Hematopoietic multipotent progenitor cell treated with erythropoietin and hydrocortisone succinate and interleukin-3 and kit ligand, for 6 days (in vitro differentiated cells): ENCODE measurements at regions not wholly inside any gene's neighbourhood (a gene's known extent, or its start where the extent isn't known, plus 50 kb on each side); places are given as distances from the start of the nearest gene placed in this dataset.
"Not testable (repeated sequence)": the region's sequence is repeated elsewhere in the genome, so short reads cannot be mapped to it uniquely, and the experiment has no call there.

Source experiments
- DNase-seq: peaks from one replicate; pipeline ENCODE4 v3.0.0-alpha.2; 2015

DNA sequence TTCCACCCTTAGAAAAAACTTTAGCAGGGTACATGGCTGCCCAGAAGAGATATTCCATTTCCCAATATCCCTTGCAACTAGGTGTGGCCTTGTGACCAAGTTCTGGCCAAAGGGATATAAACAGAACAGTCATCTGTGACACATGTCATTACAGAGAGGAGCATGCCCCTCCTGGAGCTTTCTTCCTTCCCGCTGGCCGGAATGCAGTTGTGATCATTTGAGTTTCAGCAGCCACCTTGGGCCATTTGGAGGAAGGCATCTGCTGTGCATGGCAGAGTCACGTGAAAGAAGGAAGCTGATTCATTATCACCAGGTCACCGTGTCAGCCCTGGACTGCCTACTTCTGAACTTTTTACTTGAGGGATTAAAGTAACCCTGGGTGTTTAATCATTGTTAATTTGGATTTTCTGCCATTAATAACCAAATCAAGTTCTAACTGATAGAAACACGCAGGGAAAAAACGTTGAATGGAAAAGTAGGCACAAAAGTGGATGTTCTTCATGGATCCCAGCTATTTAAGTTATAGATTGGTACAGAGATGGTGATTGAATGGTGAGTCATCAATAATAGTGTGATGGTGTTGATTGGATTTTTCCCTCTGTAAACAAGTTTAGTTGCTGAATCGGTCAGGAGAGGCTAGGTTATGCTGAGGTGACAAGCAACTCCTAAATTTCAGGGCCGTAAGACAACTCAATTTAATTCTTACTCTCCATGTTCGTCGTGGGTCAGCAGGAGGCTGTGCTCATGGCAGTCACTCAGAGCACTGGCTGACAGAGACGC lies 80.7 kb upstream of the CCDC167 start:
- DNase-seq = no peak

DNA sequence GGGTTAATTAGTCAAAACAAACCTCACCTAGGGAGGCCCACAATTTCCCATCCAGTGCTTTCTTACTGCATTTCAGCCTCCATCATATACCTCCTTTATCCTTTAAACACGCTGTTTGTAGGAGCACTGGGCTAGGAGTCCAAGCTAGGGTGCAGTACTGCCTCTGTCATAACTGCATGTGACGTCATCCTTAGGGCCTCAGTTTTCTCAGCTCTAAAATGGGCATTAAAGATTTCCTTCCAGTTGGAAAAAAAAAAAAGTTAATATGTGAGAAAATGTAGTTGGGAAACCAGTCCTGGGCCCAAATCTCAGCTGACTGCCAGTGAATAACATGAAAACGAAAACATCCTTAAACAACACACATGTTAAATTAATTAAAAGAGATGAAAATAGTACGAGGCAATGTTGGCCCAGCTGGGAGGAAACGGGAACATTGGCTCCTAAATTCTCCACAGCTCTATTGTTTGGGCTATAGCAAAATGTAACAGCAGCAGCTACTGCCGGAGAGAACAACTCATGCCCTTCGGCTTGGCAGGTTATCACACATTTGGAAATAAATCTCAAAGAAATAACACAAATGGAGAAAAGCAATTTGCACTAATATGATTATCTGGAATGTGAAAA lies 79.9 kb upstream of the CCDC167 start:
- no peak for DNase-seq

DNA sequence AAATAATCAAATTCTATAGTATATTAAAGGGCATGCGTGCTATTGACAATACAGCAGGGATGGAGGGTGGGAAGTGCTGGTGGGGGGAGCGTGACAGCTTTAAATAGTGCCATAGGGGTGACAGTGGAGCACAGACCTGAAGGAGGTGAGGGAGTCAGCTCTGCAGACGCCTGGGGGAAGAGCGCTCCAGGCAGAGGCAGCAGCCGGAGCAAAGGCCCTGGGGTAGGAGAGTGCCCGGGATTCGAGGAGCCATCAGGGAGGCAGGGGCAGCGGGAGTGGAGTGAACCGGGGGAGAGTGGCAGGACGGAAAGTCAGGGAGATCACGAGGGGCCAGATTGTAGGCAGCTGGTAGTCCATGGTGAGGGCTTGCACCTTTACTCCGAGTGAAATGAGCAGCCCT lies 78.4 kb upstream of the CCDC167 start:
- no peak for DNase-seq

DNA sequence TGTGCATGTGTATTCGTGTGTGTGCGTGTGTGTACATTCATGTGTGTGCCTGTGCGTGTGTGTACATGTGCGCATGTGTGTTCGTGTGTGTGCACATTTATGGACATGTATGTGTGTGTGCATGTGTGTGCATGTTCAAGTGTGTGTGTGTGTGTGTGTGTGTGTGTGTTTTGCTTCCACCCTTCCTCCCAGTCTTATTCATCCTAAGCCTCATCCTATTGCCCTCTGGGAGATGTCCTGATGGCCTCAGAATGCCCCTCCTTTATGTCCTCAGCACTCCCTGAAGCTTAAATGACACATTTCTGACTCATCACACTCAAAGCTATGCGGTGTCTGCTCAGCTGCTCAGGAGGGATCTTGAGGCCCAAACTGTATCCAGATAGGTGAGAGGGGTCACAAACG lies 76.6 kb upstream of the CCDC167 start:
- DNase-seq = no peak

DNA sequence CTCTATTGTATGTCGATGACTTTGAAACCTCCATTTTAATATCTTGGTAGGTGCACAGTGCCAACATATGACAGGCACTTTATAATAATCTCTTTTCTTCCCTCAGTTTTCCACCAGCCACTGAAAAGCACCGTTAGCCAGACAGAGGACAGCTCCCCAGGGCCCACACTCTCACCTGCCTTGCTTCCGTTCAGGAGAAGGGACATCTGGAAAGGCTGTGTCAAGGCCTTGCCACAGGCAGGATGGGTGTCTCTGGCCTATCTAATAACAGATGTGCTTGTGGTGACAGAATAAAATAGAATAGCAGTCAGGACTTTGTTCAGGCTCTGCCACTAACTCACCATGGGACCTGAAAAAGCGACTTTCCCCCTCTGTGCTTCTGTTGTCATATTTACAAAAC lies 75.5 kb upstream of the CCDC167 start:
- DNase-seq = no peak

DNA sequence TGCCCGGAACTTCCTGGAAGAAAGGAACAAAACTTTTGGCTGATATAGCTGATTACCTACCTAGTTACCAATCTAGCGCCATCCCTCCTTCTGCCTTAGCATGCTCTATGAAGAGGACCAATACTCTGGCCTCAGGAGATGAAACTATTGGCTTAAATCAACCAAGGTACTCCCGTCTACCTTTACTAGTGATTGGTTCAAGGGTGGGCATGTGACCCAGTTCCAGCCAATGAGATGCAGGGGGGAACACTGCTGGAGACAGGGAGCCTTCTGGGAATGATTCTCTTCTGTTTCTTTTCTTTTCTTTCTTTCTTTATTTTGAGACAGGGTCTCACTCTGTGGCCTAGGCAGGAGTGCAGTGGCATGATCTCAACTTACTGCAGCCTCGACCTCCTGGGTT lies 72.6 kb upstream of the CCDC167 start:
- no peak for DNase-seq

DNA sequence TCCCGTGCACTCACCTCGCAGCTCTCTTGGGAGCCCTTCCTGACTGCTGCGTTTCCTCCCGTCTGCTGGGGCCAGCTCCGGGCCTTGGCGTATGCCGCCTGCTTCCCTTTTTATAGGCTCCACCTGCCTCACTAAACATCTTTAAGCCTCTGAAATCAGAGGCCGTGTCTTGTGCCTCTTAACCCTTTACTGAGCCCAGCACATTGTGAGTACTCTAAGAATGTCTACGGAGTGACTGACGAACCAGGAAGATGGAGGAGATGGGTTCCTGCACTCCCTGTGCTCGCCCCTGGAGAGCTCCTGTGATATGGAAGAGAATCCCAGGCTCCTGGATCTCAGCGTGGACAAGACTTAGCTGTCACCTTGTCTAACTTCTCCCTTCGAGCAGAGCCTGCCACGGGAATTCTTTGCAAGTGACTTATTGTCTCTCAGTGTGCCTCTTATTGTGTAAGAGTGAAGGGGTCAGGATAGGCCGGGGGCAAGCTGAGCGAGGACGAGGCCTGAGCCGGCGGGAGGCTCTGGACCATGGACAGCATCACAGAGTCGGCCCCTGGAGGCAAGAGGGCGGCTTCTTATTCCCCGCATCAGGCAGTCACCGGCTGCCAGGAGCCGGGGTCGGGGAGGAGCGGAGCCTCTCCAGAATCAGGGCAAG lies 70.9 kb upstream of the CCDC167 start:
- peak; percentile 8 for DNase-seq

DNA sequence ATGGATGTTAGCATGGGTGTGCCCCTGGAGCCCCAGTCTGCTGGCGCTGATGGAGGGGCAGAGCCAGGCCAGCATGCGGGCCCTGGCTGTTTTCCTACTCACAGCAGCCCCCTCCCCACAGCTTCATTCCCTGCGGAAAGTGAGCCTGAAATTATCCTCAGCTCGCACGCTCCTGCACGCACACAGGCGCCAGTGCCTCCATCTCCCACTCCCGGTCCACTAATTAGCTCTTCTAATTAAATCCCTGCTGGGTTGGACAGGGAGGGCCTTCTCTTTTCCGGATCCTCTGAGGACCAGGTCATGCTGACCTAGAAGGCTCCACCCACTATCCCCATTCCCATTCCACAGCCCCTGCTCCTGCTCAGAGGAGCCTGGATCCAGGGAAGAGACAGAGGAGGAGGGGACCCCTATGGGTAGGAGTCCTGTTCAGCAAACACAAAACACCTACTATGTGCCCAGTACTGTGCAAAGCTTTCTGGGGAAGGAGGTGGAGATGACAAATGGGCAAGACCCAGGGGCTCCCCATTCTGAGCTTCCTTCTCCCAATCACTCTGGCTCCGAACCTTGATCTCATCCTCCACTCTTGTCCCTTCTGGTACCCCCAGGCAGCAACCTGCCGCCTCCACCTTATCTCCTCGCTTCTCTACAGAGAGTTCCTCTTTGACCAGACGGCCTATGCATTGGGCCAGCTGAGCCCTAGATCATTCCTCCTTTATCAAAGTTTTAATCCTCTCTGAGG lies 70.2 kb upstream of the CCDC167 start:
- no peak for DNase-seq

DNA sequence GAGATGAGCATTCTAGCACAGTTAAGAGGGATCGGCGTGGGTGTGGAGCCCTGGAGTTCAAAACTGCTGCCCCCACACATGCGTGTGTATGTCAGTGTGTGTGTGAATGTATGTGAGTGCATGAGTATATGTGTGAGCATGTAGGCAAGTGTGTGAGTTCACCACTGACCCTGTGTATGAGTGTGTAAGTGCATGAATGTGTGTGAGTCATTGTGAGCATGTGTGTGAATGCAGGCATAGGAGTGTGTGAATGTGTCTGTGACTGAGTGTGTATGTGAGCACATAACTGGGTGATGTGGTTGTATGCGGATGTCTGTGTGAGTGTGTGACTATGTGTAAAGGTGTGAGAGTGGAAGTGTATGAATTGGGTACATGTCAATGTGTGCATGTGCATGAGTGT lies 69.6 kb upstream of the CCDC167 start:
- DNase-seq = no peak

DNA sequence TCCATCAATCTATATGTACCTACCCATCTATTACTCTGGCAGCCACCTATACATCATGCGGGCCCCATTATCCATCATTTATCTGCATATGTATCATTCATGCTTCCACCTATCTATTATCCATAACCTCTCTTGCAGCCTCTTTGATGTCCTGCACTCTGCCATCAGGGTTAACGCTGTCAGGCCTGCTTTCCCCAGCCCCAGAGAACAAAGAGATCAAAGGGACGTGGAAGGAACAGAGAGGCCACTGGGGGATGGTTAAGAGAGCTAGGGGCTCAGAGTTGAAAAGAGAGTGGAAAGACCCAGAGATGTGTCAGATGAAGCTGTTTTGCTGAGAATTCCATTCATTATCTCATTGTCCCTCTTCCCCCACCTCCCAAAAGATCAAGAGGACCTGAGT lies 67.3 kb upstream of the CCDC167 start:
- DNase-seq = no peak

DNA sequence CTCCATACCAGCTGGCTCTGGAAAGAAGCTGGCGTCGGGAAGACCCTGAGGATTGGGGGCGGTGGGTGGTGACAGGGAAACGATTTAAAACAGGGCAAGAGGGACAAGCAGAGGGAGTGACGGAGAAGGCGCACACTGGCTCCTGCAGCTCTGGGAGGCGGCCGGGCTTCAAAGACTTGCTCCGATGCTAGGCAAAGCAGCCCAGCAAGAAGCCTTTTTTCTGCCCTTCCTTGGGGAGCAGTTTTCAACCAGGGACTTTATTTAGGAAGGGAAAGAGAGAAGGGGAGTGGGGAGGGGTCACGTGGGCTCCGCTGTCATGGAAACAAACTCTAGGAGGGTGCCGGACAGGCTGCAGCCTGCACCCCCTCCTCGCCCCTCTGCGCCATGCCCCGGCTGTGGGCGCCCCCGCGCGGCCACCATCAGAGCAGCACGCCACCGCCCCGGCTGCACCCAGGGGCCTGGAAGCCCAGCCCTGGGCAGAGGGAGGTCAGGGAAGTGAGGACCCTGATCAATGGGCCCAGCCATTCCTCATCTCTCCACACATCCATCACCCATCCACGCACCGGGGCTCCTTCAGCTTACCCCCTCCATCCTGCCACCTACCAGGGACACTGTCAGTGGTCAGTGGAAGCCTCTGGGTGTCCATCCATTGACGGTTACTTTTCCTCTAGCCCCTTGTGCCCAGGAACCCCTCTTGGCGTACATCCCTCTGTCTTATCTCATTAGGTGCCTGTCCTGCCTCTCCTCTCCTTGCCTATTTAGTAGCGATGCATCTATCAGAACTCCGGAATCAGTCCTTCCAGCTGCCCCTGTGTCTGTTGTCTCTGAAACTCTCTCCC lies 66.6 kb upstream of the CCDC167 start:
- DNase-seq = peak; percentile 46

DNA sequence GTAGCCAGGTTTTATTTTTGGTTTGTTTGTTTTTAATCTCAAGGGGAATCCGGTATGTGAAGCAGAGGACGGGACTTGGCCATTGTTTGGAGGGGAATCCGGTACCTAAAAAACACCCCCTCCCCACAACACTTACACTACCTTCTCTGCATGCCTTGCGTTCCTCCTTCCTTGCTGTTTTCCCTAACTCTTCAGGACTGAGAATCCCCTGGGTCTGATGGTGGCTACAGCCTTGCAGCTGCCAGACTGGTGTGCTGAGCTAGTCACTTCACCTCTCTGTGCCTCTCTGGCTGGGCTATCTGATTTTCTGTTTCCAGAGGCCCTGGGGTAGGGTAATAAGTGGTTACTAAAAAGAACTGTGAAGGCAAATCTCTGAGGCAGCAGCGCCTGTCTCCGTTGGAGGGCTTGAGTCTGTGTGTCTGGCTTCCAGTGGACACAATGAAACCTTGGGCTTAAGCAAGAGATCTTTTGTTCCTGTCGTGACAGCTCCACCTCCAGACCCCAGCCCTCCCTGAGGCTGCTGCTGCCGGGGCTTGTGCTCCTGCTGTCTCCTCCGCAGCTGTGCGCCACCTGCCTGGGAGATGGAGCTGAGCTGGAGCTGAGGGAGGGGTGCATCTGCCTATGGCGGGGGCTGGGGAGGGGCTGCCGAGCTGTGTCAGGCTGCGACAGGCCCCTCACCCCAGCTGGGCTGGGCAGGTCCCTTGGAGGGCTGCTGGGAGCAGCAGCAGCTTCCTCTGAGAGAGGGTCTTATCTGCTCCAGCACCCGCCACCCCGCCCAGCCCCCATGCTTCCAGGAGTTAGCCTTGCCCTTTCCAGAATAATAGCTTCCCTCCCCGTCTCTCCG lies 65.8 kb upstream of the CCDC167 start:
- no peak for DNase-seq

DNA sequence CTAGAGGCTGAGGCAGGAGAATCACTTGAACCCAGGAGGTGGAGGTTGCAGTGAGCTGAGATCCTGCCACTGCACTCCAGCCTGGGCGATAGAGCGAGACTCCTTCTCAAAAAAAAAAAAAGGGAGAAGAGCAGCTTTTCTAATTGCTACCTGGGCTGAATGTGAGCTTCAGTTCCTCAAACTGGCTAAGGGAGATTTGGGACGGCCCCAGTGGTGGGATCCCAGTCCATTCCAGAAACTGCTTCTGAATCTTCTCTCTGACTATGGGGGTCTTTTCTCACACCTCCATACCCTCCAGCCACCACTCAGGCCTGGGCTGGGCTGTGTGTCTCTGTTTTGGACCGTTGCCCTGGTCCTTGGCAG lies 63.2 kb upstream of the CCDC167 start:
- DNase-seq = not testable (repeated sequence)

DNA sequence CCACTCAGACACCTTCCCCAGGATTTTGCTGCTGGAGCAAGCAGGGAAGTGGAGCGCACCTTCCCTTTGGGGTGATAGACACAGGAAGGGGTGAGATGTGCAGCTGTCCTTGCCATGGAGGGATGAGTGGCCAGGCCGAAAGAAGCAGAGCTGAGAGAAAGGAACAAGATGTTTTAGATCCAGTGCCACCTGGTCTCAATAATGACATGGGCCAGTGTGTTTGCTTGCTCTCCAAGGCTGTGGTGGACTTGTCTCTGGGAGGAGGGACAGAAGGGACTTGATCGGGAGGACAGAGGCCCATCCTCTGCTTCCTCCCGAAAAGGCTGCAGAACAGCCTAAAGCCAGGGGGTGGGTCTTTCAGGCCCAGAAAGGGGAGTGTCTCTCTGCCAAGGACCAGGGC lies 61.7 kb upstream of the CCDC167 start:
- no peak for DNase-seq

DNA sequence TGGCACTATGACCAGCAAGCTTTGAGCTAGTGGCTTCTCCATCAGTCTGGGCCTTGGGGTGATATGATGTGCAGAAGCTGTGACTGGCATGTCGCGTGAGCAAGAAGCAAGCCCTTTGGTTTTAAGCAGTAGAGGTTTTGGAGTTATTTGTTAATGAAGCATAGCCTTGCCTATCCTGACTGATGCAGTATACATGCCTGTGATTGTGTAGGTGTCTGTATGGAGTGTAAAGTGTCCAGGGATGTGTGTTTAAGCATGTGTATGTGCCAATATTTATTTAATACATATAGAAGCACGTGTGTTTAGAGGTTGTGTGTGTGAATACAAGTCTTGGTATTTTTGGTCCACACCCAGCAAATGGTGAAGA lies 61.0 kb upstream of the CCDC167 start:
- DNase-seq = no peak

DNA sequence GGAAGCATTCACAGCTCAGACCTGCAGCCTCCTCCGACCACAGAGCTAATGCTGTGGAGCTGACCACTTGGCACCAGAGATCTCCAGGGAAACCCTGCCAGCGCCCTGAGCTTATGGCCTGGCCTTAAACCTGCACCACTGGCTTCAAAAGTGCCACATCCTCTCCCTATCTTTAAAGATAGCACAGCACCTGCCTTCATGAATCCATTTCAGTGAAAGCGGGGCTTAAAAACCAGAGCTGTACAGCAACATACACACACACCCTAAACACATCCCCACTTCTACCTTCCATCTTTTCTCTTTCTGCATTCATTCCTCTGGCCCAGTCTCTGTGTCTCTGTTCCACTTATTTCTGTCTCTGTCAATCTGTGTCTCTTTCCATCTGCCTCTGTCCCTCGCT lies 59.8 kb upstream of the CCDC167 start:
- DNase-seq = no peak

DNA sequence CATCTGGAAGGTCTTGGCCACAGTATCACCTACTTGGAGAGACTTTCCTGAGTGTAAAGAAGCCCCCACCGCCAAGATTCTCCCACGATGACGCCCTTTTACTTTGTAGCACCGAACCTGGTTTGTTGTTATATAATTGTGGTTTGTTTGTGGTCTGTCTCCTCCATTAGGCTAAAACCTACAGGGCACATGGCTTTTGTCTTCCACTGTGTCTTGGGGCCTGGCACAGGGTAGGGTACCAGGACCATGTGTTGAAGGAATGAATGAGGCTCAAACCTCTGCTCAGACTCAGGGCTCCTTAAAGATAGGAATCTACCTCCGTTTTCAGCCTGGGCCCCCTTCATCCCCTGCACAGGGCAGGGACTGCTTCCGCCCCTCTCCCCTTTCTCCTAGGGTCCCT lies 59.4 kb upstream of the CCDC167 start:
- no peak for DNase-seq

DNA sequence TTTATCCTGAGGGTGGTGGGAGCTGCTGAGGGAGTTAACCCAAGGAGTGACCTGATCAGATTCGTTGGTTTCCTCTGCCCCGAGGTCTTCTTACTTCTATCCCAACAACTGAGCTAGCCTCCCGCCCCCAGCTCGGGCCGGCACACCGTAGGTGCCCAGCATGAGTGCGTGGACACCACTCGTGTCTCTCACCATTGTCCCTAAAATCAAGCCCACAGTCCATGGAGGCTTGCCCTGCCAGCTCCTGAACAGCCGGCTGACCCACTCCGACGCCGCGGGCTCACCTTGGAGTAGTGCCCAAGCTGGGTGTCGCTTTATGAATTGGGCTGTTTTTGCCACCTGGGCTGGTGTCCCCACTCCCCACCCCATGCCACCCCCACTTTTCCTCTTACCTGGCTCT lies 59.0 kb upstream of the CCDC167 start:
- DNase-seq = no peak

DNA sequence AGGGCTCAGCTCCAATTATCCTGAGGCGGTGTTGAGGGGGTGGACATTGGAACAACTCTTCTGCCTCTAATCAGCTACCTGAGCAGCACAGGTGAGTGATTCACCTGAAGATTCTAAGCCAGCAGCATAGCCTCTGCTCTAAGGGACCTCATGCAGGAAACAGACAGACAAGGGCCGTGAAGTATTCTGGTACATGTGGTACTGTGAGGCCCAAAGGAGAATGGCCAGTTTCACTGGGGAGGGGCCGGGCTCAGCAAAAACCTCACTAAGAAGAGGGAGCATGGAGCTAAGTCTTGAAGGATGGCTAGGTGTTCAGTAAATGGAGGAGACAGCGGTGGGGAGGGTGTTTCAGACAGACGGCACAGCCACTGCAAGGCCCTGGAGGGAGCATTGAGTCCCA lies 58.5 kb upstream of the CCDC167 start:
- DNase-seq = no peak

DNA sequence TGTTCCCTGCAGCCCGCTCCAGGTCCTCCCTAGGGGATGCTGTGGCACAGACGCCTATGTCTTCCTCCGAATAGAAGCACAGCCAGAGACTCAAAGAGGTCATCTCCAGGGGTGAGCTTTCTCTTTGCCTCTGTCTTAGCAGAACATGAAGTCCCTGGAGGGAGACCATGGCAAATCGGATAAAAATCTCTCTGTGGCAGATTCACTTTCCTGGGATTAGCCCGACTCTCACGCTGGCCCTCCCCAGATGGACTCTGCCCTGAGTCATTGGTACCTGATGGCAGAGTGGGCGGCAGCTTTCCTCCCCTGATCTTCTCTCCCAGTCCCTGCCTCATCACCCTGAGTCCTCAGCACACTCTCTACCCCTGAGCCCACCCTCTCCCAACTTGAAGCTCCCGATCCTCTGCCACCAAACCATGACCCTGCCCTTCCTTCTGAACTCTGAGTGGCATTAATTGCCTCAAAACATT lies 58.0 kb upstream of the CCDC167 start:
- no peak for DNase-seq

DNA sequence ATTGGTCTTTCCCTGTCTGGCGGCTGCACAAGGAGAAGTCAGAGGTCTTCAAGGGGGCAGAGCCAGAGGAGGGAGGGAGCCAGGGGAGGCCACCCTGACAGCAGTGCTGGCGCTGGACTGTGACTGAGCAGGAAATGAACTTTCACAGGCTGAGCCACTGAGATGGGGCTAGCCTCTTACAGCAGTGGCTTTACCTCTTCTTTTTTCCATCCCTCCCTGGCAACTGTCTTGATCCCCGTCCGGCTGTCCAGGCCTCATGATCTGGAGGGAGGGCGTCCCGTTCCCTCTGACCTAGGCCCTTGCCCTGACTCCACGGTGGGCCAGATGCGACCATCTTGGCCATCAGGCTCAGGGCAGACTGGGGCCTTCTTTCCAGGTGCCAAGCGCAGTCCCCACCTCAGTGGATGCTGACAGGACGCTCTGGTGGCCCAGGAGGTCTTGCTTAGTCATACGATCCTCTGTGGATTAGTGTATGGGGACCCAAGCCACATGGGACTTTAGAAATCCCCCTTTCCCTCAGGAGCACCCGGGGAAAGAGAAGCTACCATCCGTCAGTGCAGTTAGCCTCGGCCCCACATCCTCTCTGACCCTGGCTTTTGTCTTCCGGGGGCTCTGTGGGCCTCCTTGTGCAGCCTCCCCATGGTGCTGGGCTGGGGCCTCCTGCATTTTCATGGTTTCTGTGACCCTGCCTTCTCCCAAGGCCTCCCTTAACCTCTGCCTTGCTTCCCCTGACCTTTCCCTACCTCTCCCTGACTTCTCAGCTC lies 57.4 kb upstream of the CCDC167 start:
- DNase-seq = no peak
